Ovary (tissue), 3 donors: ENCODE measurements at regions not wholly inside any gene's neighbourhood (a gene's known extent, or its start where the extent isn't known, plus 50 kb on each side); places are given as distances from the start of the nearest gene placed in this dataset.

Experiments used
- CTCF ChIP-seq, 3 donors: fragments of 450-650 bp in 2 of 3; fragments of 200-600 bp in 1 of 3; IDR thresholded peaks; one replicate each; pipeline versions ENCODE4 v1.5.1 to v1.8.0; 2016 to 2022; ENCODE audit warnings: antibody characterized with exemption in 3 of 3, mild to moderate bottlenecking in 1 of 3
- POLR2A ChIP-seq: fragments of 450-650 bp; IDR thresholded peaks from one replicate; pipeline ENCODE4 v1.6.1; 2017; ENCODE audit warnings: antibody characterized with exemption, mild to moderate bottlenecking, moderate library complexity
- donor health status: DM: no; HTN: no; CAD: no.

DNA sequence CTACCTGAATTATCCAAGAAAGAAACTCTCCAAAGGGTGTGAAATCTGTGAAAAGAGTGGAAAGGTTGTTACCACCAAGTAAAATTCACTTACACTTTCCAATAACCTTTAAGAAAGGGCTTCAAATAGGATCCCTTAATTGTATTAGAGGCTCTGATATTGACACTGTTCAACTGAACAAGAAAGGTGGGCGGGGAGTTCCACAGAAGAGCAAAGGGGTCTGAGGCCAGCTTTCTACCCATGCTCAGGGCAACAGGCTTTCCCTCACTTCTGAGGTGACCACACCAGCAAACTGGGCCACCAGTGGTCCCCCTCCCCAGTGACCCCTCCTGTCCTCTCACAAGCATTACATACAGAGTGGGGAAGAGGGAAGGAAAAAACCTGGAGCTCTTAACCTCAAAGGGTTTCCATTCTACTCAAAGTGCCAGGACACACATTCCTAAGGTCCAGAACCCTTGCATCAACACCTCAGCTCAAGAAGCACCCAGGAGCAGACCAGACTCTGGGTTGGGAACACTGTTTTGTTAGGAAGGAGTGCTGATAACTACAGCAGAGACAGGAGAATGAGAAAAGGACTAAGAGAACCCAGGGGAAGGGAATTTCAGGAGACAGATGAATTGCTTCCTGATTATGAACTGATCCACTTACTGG, 71.6 kb upstream of the AKIP1 start:
- no peak for TF ChIP-seq CTCF (IDR thresholded peaks at IDR 0.05)
- no peak for TF ChIP-seq POLR2A
